Nephron progenitor cell (in vitro differentiated cells): ENCODE measurements at regions not wholly inside any gene's neighbourhood (a gene's known extent, or its start where the extent isn't known, plus 50 kb on each side); places are given as distances from the start of the nearest gene placed in this dataset.

ENCODE experiments used
- DNase-seq: peaks from one replicate; pipeline ENCODE4 v3.0.0; 2021
- H3K27ac Mint-ChIP-seq: 2 replicates; pipeline ENCODE4 v1.8.0; 2021; ENCODE audit warnings: mild to moderate bottlenecking, moderate library complexity, mixed read lengths
- H3K27me3 Mint-ChIP-seq: 2 replicates; pipeline ENCODE4 v1.8.0; 2021; ENCODE audit warnings: mild to moderate bottlenecking, low read depth, mixed read lengths; ENCODE audit not compliant: poor library complexity
- H3K36me3 Mint-ChIP-seq: 2 replicates; pipeline ENCODE4 v1.8.0; 2021; ENCODE audit warnings: low read depth, mixed read lengths
- H3K4me1 Mint-ChIP-seq: 2 replicates; pipeline ENCODE4 v1.8.0; 2021; ENCODE audit warnings: mixed read lengths
- H3K4me3 Mint-ChIP-seq: 2 replicates; pipeline ENCODE4 v1.8.0; 2021; ENCODE audit warnings: mild to moderate bottlenecking, moderate library complexity, mixed read lengths
- H3K9me3 Mint-ChIP-seq: 2 replicates; pipeline ENCODE4 v1.8.0; 2021; ENCODE audit warnings: mild to moderate bottlenecking, moderate library complexity, mixed read lengths
- TF ChIP-seq, protein P1 (sequence below): fragments of 200-600 bp; sonication (generic); IDR thresholded peaks from 2 replicates; pipeline ENCODE4 v1.5.0; 2021; ENCODE audit warnings: antibody characterized with exemption

DNA sequence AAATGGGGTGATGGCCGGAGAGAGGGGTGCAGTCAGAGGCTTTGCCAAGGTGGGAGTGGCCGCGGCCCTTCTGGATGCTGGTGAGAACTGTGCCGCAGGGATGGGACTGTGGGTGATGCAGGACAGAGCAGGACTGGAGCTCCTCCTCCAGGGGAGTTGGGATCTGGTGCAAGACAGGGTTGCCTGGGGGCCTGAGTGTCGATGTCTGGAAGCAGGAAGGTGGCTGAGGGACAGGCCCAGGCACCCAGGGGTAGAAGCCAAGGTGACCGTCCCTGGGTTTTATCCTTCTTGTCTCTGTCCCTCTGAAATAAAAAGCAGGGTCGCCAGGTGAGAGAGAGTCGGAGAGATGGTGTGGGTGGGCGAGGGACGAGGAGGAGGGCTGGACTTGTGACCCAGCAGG lies 89.1 kb upstream of the IER5L start:
- DNase-seq: no peak
- H3K27ac Mint-ChIP-seq: no peak overlapping the region
- no peaks in the 10 kb centered on the region for H3K36me3 Mint-ChIP-seq
- TF ChIP-seq, protein P1, sequence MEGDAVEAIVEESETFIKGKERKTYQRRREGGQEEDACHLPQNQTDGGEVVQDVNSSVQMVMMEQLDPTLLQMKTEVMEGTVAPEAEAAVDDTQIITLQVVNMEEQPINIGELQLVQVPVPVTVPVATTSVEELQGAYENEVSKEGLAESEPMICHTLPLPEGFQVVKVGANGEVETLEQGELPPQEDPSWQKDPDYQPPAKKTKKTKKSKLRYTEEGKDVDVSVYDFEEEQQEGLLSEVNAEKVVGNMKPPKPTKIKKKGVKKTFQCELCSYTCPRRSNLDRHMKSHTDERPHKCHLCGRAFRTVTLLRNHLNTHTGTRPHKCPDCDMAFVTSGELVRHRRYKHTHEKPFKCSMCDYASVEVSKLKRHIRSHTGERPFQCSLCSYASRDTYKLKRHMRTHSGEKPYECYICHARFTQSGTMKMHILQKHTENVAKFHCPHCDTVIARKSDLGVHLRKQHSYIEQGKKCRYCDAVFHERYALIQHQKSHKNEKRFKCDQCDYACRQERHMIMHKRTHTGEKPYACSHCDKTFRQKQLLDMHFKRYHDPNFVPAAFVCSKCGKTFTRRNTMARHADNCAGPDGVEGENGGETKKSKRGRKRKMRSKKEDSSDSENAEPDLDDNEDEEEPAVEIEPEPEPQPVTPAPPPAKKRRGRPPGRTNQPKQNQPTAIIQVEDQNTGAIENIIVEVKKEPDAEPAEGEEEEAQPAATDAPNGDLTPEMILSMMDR: no peak
- peaks cover 38% of the 10 kb centered on the region for H3K4me1 Mint-ChIP-seq
- H3K9me3 Mint-ChIP-seq: peaks cover 10% of the 10 kb centered on the region
- H3K4me3 Mint-ChIP-seq: no peak overlapping the region
- peaks cover 31% of the 10 kb centered on the region for H3K27me3 Mint-ChIP-seq

DNA sequence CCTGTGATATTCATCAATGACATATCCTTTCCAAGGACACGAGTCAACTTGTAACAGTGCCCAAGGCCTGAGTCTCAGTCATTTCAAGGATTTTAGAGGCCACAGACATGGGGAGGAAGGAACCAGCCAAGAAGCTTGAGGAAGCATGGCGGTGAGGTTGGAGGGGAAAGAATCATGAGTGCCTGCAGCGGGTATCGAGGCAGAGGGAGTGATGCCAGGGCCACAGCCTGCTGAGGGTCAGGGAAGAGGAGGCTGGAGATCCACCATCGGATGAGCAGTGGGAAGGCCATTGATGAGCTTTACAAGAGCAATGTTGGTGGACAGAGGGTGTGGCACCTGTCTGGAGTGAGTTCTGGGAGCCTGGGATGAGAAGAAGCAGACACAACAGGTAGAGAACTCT lies 88.5 kb upstream of the IER5L start:
- peaks cover 30% of the 10 kb centered on the region for H3K27me3 Mint-ChIP-seq
- peaks cover 38% of the 10 kb centered on the region for H3K4me1 Mint-ChIP-seq
- no peaks in the 10 kb centered on the region for H3K36me3 Mint-ChIP-seq
- DNase-seq: no peak
- H3K9me3 Mint-ChIP-seq: peaks cover 10% of the 10 kb centered on the region
- H3K4me3 Mint-ChIP-seq: no peak overlapping the region
- TF ChIP-seq, protein P1: no peak
- H3K27ac Mint-ChIP-seq: no peak overlapping the region

DNA sequence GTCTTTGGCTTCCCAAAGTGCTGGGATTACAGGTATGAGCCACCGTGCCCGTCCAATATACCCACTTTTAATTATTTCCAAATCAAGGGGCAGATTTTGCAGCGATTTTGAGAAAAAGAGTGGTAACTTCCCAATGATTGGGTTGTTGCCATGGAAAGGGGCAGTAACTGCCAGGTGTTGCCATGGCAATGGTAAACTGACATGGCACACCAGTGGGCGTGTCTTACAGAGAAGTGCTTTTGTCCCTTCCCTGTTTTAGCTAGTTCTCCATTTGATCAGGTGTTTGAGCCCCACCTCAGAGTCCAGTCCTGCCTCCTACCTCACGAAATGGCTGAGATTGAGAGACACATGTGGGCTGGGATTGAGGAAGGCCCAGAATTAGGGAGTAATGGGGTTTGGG lies 86.3 kb upstream of the IER5L start:
- no peaks in the 10 kb centered on the region for H3K36me3 Mint-ChIP-seq
- TF ChIP-seq, protein P1: no peak
- H3K4me3 Mint-ChIP-seq: no peak overlapping the region
- peaks cover 10% of the 10 kb centered on the region for H3K9me3 Mint-ChIP-seq
- H3K27ac Mint-ChIP-seq: no peak overlapping the region
- peaks cover 41% of the 10 kb centered on the region for H3K4me1 Mint-ChIP-seq
- peaks cover 36% of the 10 kb centered on the region for H3K27me3 Mint-ChIP-seq
- no peak for DNase-seq

DNA sequence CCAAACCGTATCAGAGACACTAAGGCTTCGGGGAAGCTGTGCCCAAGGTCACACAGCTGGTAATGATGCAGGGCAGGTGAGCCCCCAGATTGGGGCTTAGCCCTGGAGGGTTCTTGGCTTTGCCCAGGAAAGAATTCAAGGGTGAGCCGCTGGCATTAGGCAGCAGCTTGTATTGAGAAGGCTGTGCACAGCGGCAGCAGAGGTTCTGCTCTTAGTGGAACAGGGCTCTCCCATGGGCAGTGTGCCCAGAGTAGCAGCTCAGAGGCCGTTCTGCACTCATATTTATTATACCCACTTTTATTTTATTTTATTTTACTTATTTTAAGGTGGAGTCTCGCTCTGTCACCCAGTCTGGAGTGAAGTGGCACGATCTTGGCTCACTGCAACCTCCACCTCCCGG lies 85.8 kb upstream of the IER5L start:
- DNase-seq: no peak
- peaks cover 10% of the 10 kb centered on the region for H3K9me3 Mint-ChIP-seq
- TF ChIP-seq, protein P1: no peak
- no peak overlapping the region for H3K27ac Mint-ChIP-seq
- H3K36me3 Mint-ChIP-seq: no peaks in the 10 kb centered on the region
- H3K27me3 Mint-ChIP-seq: peaks cover 39% of the 10 kb centered on the region
- no peak overlapping the region for H3K4me3 Mint-ChIP-seq
- H3K4me1 Mint-ChIP-seq: peaks cover 44% of the 10 kb centered on the region

DNA sequence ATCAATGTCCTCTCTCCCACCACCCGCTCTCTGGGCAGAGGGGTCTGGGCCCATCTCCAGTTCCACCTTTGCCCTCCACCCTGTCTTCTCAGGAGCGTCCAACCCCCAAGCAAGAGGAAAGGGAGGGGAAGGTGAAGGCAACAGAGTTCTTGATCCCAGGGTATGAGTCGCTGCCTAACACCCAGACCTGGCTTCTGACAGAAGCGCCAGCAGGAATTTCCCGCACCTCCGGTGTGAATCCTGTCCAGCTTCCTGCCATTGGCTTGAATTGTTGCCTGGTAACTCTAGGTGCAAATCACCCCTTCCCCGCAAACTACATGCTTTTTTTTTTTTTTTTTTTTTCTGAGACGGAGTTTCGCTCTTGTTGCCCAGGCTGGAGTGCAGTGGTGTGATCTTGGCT lies 84.2 kb upstream of the IER5L start:
- Mint-ChIP-seq H3K27ac (no peak overlapping the region), H3K4me3 (no peak overlapping the region), H3K27me3 (peaks cover 40% of the 10 kb centered on the region), H3K9me3 (peaks cover 10% of the 10 kb centered on the region), H3K36me3 (no peaks in the 10 kb centered on the region), H3K4me1 (peaks cover 52% of the 10 kb centered on the region)
- no peak for DNase-seq
- TF ChIP-seq, protein P1: no peak

DNA sequence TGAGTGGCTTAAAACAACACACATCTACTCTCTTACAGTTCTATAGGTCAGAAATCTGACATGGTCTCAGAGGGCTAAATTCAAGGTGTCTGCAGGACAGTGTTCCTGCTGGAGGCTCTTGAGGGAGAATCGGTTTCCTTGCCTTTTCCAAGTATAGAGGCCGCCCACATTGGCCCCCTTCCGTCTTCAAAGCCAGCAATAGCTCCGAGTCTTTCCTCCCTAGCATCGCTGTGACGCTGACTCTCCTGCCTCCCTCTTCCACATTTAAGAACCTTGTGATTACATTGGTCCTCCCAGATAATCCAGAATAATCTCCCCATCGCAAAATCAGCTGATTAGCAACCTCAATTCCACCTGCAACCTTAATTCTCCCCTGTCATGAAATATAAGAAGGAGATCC lies 81.3 kb upstream of the IER5L start:
- H3K4me3 Mint-ChIP-seq: peak overlapping the region; percentile 63
- no peak overlapping the region for H3K27ac Mint-ChIP-seq
- peaks cover 10% of the 10 kb centered on the region for H3K9me3 Mint-ChIP-seq
- H3K27me3 Mint-ChIP-seq: peaks cover 35% of the 10 kb centered on the region
- no peaks in the 10 kb centered on the region for H3K36me3 Mint-ChIP-seq
- peaks cover 75% of the 10 kb centered on the region for H3K4me1 Mint-ChIP-seq
- no peak for DNase-seq
- TF ChIP-seq, protein P1: no peak
